ENCODE measurements at regions not wholly inside any gene's neighbourhood (a gene's known extent, or its start where the extent isn't known, plus 50 kb on each side); places are given as distances from the start of the nearest gene placed in this dataset.

DNA sequence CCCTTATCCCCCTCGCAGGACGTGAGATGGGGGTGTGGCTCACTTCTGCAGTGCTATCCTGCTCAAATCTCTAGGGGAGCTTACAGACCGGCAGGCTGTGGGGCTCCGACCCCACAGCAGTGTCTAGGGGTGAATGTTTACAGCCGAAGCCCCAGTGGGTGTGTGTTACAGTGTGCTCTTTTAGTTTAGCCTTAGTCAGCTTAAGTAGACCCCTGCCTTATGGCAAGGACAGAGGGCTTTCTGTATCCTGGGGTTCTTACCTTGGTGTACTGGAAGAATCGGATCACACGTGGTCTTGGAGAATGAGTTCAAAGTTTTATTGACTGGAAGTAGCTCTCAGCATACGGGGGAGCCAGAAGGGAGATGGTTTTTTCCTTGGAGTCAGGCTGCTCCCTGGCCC lies 348.2 kb upstream of the GYPC start:
- no peak for DNase-seq (ENCODE audit: low read depth)

- no peak for DNase-seq (ENCODE audit: low read depth)
Observed at GRCh38 chr2:126309185-126309584, 346.8 kb upstream of the GYPC start.

DNA sequence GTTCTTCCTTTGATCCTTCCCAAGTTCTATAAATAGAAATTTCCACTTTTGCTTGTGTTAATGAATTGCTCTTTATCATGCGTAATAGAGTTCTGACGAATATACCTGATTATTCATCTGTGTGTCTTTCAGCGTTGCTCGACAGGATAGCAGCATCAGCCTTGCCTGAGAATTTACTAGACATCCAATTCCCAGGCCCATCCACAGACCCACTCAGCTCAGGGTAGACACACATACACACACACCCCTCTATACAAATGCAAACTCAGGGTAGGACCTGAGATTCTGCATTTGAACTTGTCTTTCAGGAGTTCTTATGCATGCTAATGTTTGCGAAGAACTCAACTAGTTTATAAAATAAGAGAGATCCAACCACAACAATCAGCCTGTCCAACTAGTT lies 343.4 kb upstream of the GYPC start:
- no peak for DNase-seq (ENCODE audit: low read depth)

GRCh38 chr2:126315828-126316227 lies 340.1 kb upstream of the GYPC start:
- no peak for DNase-seq (ENCODE audit: low read depth)

- no peak for DNase-seq (ENCODE audit: low read depth)
Observed at GRCh38 chr2:126317790-126318431, 338.0 kb upstream of the GYPC start.

DNA sequence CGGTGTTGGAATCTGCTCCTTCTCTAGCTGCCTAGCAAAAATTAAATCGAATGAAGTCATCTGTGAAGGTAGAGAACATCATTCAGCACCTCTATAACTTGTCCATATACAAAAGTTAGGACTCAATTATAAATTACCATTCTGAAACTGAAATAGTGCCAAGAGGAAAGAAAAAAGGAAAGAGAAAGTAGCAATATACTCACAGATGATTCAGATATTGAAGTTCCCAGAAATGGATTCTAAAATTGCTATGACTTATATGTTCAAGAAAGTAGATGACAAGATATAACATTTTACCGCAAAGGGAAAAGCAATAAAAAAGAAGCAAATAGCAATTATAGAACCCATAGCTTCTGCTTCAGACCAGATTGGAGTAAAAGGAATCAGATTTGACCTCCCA lies 333.6 kb upstream of the GYPC start:
- no peak for DNase-seq (ENCODE audit: low read depth)

DNA sequence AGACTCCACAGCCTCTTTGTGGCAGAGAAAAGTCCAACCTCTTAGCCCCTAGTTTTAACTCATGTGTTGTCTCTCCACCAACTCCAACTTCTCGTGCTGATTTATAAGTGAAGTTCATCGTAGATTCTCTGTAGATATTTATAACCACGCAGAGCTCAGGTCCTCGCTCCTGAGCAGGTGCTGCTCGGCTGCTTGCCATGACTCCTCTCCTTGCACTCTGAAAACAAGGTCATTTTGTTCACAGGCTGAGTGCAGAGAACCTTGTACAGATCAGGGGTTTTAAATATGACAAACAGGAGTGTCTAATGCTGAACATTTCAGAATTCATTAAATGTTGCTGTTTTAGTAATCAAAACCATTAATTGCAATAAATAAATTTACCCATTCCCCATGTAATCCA lies 330.8 kb upstream of the GYPC start:
- no peak for DNase-seq (ENCODE audit: low read depth)

DNA sequence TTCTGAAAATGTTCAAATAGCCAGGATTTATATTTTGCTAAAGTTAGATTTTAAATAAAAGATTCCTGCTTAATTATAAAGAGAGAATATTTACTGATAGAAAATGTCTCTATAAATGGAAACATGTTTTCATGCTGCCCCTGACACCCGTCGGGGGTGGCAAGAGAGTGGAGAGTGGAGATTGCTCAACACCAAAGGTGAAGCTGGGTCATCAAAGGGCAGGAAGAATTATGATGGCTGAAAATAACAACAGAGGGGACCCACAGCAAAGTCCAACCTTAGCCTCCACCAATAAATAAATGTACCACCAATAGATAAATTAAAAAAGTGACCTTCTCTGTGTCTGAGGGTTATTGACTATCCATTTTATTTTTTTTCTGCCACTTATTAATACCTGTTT lies 326.8 kb upstream of the GYPC start:
- no peak for DNase-seq (ENCODE audit: low read depth)

- no peak for DNase-seq (ENCODE audit: low read depth)
Observed at GRCh38 chr2:126342457-126342856, 313.5 kb upstream of the GYPC start.

DNA sequence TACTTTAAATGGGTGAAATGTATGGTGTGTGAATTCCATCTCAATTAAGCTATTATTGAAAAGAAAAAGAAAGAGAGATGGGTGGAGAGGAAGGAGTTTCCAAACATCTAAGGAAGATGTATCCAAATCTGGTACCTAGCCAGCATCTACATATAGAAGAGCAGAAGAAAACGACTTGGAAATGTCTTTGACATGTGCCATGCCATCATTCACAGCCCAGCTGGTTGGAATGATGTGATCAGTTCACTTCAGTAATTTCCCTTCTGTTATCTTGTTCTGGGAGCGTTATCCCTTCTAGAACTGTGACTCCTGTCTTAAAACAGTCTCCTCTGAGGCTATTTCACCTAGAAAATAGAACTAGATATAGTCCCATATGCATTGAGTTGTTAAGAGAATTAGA lies 312.8 kb upstream of the GYPC start:
- DNase-seq (ENCODE audit: low read depth), result no peak

- DNase-seq (ENCODE audit: low read depth), result no peak
Observed at GRCh38 chr2:126344493-126344892, 311.5 kb upstream of the GYPC start.

DNA sequence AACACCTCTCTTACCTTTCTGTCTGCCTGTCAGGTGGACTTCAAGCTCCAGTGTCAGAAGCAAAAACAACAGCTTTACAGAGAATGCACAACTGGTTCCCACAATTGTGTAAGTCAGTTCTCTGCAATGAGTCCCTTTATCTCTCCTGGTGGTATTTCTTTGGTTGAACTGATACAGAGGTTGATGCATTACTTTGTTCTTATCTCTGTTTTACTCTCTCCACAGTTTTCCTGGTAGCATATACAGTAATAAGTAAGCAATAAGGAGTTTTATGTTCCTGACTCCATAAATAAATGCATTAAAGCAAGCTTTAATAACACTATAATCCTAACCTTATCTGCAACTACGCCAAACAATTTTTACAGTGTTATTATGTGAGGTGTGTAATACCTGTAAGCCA lies 310.3 kb upstream of the GYPC start:
- DNase-seq (ENCODE audit: low read depth), result no peak

GRCh38 chr2:126356631-126357030 lies 299.3 kb upstream of the GYPC start:
- no peak for DNase-seq (ENCODE audit: low read depth)

DNA sequence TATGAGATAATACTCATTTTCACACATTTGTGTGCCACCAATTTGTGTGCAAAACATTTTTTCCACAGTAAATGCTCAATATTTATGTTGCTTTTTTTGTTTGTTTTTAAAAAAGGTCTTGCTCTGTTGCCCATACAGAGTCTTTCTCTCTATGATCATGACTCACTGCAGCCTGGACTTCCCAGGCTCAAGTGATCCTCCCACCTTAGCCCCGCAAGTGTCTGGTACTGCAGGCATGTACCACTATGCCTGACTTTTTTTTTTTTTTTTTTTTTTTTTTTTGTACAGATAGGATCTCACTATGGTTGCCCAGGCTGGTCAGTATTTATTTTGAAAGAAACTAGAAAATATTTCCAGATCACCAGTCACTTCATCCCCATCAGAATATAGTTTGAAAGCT lies 297.8 kb upstream of the GYPC start:
- no peak for DNase-seq (ENCODE audit: low read depth)

DNA sequence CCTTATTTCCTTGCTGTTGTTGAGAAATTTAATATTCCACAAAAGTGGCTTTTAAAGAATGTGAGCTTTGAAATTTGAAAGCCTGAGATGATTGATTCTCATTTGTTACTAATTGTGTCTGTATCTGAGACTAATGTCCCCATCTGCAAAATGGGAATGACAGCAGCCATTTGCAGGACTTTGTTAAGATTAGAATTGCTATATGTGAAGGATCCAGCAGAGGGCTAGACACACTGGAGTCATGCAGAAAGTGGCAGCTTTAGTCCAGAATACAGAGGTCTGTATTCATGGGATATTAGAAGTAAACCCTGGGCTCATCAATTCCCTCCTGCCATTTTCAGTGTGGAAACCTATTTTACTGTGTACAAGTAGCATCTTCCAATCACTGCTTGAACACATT lies 296.5 kb upstream of the GYPC start:
- DNase-seq (ENCODE audit: low read depth), result no peak

GRCh38 chr2:126367361-126367760 lies 288.6 kb upstream of the GYPC start:
- no peak for DNase-seq (ENCODE audit: low read depth)

DNA sequence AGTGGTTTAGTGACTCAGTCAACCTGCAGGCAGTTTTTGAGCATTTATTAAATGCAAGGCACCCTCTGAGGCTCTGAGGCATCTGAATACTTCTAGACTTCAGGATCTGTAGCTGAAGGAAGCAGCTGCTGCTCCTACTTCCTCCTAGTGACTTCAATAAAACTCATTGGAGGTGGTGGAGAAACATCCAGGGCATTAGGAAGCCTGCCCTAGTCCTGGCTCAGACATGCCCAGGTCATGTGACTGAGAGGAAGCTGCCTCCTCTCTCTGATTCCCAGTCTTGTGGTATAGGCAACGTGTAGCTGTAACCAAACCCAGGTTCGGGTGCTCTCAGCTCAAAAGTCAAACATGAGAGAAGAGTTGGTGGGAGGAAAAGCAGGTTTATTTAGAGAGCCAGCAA lies 287.2 kb upstream of the GYPC start:
- no peak for DNase-seq (ENCODE audit: low read depth)

DNA sequence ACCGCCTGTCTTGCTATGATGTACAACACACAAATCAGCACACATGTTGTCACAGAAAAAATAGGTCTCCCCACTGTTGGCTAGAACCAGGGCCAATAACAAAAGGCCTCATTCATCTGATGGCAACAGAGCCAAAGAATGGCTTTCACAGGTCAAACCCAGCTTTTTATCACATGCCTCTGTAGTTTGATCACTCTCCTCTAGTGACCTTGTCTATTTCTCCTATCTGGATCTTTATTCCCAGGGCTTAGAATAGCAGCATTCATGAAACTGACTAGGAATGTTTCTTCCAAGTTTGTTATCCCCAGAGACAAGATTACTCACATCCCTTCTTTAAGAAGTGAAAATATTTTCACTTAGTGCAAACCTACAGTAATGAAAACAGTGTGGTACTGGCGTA lies 285.8 kb upstream of the GYPC start:
- no peak for DNase-seq (ENCODE audit: low read depth)

DNA sequence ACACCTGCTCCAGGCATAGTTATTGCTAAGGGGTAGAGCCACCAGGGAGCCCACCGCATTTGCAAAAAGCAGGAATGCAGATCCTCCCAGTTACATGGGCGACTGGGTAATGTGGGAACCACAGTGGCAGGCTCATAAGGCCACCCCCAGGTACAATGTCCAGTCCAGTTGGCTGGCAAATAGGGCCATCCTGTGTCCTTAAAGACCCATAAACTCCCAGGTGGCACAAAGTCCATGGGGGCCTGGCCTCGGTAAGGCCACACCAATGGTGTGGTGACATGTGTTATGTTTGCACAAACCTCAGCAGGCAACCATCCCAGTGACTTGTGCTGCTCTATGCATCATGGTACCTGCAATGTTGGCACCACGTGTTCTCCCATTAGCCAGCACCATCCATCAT lies 283.6 kb upstream of the GYPC start:
- no peak for DNase-seq (ENCODE audit: low read depth)

DNA sequence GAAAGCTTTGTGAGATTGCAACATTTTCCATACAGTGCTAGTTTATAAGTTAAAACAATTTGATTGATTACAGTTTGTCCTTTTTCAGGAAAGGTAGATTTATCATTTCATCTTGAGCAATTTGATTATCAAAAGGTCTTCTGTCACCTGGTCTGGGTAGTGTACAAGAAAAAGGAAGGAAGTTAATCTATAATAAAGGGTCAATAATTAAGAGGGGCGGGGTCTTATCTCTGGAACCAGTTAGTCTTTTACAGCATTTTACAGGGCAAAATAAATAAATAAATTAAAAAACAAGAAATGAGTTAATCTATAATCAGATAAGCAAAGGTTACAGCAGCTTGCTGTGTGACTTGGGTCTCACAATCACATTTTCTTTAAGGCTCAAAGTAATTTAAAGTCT lies 277.8 kb upstream of the GYPC start:
- no peak for DNase-seq (ENCODE audit: low read depth)

- DNase-seq (ENCODE audit: low read depth), result no peak
Observed at GRCh38 chr2:126381091-126381490, 274.9 kb upstream of the GYPC start.

GRCh38 chr2:126382998-126383397 lies 273.0 kb upstream of the GYPC start:
- DNase-seq (ENCODE audit: low read depth), result no peak

DNA sequence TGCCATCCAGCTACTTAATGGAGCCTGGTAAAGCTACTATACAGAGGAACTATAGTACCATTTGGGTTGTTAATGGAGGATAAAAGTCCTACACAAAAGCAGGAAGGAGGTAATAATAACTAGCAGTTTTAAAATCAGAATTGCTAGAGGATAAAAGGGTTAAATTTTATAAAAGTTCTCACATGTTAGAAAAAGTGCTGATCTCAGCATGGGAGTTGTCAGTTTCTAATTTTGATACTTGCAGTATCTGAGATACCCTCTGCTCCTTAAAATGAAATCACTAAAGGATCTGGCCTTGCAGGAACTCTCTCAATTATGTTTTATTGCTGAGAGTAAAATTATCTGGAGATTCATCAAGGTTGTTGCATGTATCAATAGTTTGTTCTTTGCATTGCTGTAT lies 272.2 kb upstream of the GYPC start:
- no peak for DNase-seq (ENCODE audit: low read depth)

DNA sequence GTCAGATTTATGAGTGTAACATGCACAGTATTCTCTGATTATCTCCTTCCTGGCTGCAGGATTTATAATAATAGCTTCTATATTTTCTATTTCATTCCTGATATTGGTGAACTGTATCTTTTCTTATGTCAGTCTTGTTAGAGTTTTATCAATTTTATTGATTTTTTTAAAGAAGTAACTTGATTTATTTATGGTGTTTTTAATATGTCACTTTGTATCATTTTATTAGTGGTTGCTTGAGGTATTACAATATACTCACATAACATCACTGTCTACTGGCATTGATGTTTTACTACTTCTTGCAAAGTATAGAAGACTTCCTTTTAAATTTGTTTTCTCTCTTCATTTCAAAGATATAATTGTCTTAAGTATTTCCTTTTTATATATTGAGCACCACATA lies 270.5 kb upstream of the GYPC start:
- DNase-seq (ENCODE audit: low read depth), result no peak

GRCh38 chr2:126385983-126386382 lies 270.0 kb upstream of the GYPC start:
- no peak for DNase-seq (ENCODE audit: low read depth)
